IMR-90 (cell line): ENCODE measurements at regions not wholly inside any gene's neighbourhood (a gene's known extent, or its start where the extent isn't known, plus 50 kb on each side); places are given as distances from the start of the nearest gene placed in this dataset.

ENCODE experiments used
- ATAC-seq: fragments of 200-7000 bp; cut with Tn5 transposase; 2 replicates; pipeline ENCODE4 v1.9.1; 2020; ENCODE audit warnings: low read depth, mild to moderate bottlenecking, moderate library complexity
- BruUV-seq: library from RNA; stranded (reverse); fragments of 400-500 nt; replicated peaks from 2 replicates; lab custom pipeline; 2021; lab: Mats Ljungman, UMichigan
- CTCF ChIA-PET: fragments of 300-600 bp; formaldehyde crosslinking; extraction: SDS; loops from one replicate; lab custom pipeline; 2021; ENCODE audit warnings: antibody characterized with exemption; lab: Yijun Ruan, JAX
- POLR2A ChIA-PET: fragments of 300-600 bp; sonication (Branson Sonifier 250); formaldehyde crosslinking; loops from one replicate; lab custom pipeline; 2022; ENCODE audit warnings: antibody characterized with exemption; ENCODE audit not compliant: unreplicated experiment; lab: Charles Lee
- DNase-seq: peaks from one replicate; pipeline ENCODE4 v3.0.0; 2013
- H2AFZ ChIP-seq: replicated peaks from 2 replicates; pipeline ENCODE3; 2013; ENCODE audit warnings: low read length, mild to moderate bottlenecking; ENCODE audit not compliant: poor library complexity
- H2AK5ac ChIP-seq: 2 replicates; pipeline ENCODE4 v1.6.1; 2013; ENCODE audit warnings: low read depth, low read length, inconsistent platforms
- H2AK9ac ChIP-seq: replicated peaks from 2 replicates; pipeline ENCODE3; 2013; ENCODE audit warnings: mild to moderate bottlenecking, low read depth, low read length, moderate library complexity; ENCODE audit not compliant: poor library complexity
- H2BK120ac ChIP-seq: 2 replicates; pipeline ENCODE4 v1.6.1; 2013; ENCODE audit warnings: low read depth, low read length, inconsistent platforms
- H2BK15ac ChIP-seq: 3 replicates; pipeline ENCODE4 v1.6.1; 2013; ENCODE audit warnings: low read depth, low read length, inconsistent platforms
- H2BK20ac ChIP-seq: 2 replicates; pipeline ENCODE4 v1.6.1; 2013; ENCODE audit warnings: low read depth, mild to moderate bottlenecking, inconsistent platforms, low read length, moderate library complexity
- H2BK5ac ChIP-seq: 2 replicates; pipeline ENCODE4 v1.6.1; 2013; ENCODE audit warnings: mild to moderate bottlenecking, low read depth, low read length, inconsistent platforms; ENCODE audit not compliant: poor library complexity, severe bottlenecking
- H3K14ac ChIP-seq: replicated peaks from 2 replicates; pipeline ENCODE4 v1.6.1; 2013; ENCODE audit warnings: low read depth, low read length, inconsistent platforms
- H3K18ac ChIP-seq: 2 replicates; pipeline ENCODE4 v1.6.1; 2013; ENCODE audit warnings: low read depth, low read length, control low read depth
- H3K23ac ChIP-seq: 2 replicates; pipeline ENCODE4 v1.6.1; 2013; ENCODE audit warnings: low read depth, low read length, inconsistent platforms
- H3K27ac ChIP-seq: 2 replicates; pipeline ENCODE4 v1.5.1; 2013; ENCODE audit warnings: mild to moderate bottlenecking, control low read depth, low read length; ENCODE audit not compliant: insufficient read depth
- H3K27me3 ChIP-seq: 2 replicates; pipeline ENCODE4 v1.6.1; 2013; ENCODE audit warnings: low read length; ENCODE audit not compliant: control insufficient read depth, insufficient read depth
- H3K36me3 ChIP-seq: 2 replicates; pipeline ENCODE4 v1.6.1; 2013; ENCODE audit warnings: low read length, mixed read lengths; ENCODE audit not compliant: control insufficient read depth, insufficient read depth
- H3K4ac ChIP-seq: 2 replicates; pipeline ENCODE4 v1.6.1; 2013; ENCODE audit warnings: low read depth, low read length, inconsistent platforms
- H3K4me1 ChIP-seq: 2 replicates; pipeline ENCODE4 v1.6.1; 2013; ENCODE audit warnings: low read length, mixed read lengths; ENCODE audit not compliant: control insufficient read depth, insufficient read depth
- H3K4me2 ChIP-seq: 2 replicates; pipeline ENCODE4 v1.6.1; 2013; ENCODE audit warnings: low read depth, mild to moderate bottlenecking, control low read depth, low read length, moderate library complexity
- H3K4me3 ChIP-seq: 2 replicates; pipeline ENCODE4 v1.5.1; 2013; ENCODE audit warnings: low read depth, mild to moderate bottlenecking, control low read depth, low read length, moderate library complexity; ENCODE audit not compliant: insufficient read depth
- H3K56ac ChIP-seq: 2 replicates; pipeline ENCODE4 v1.6.1; 2013; ENCODE audit warnings: low read length, inconsistent platforms; ENCODE audit not compliant: insufficient read depth; ENCODE audit errors: extremely low read depth
- H3K79me1 ChIP-seq, 2 experiments: 2 replicates each; pipeline ENCODE4 v1.6.1; 2013; ENCODE audit warnings: low read length in 2 of 2, inconsistent platforms in 1 of 2, low read depth in 1 of 2
- H3K9ac ChIP-seq: 2 replicates; pipeline ENCODE4 v1.6.1; 2013; ENCODE audit warnings: low read depth, low read length, control low read depth
- H3K9me1 ChIP-seq: 2 replicates; pipeline ENCODE4 v1.6.1; 2013; ENCODE audit warnings: low read length, inconsistent platforms; ENCODE audit not compliant: insufficient read depth
- H3K9me3 ChIP-seq: 2 replicates; pipeline ENCODE4 v1.6.1; 2013; ENCODE audit warnings: low read length; ENCODE audit not compliant: control insufficient read depth, insufficient read depth
- H4K20me1 ChIP-seq: 2 replicates; pipeline ENCODE4 v1.6.1; 2013; ENCODE audit warnings: low read length, inconsistent platforms; ENCODE audit not compliant: insufficient read depth
- H4K5ac ChIP-seq: 2 replicates; pipeline ENCODE4 v1.6.1; 2013; ENCODE audit warnings: mild to moderate bottlenecking, low read depth, low read length, control low read depth
- H4K8ac ChIP-seq, 2 experiments: 2 replicates each; pipeline ENCODE4 v1.6.1; 2013; ENCODE audit warnings: low read depth in 2 of 2, low read length in 2 of 2, control low read depth in 1 of 2, inconsistent platforms in 1 of 2
- H4K91ac ChIP-seq: 2 replicates; pipeline ENCODE4 v1.6.1; 2013; ENCODE audit warnings: low read depth, low read length, inconsistent platforms; ENCODE audit not compliant: insufficient read depth
- BHLHE40 ChIP-seq: fragments of 150-350 bp; IDR thresholded peaks from 2 replicates; pipeline ENCODE4 v1.6.1; 2016; ENCODE audit warnings: mild to moderate bottlenecking, low read depth, low read length
- CEBPB ChIP-seq: IDR thresholded peaks from 2 replicates; pipeline ENCODE4 v1.6.1; 2012; ENCODE audit warnings: low read depth, low read length, improper control_type of control experiment
- CHD1 ChIP-seq: IDR thresholded peaks from 2 replicates; pipeline ENCODE4 v1.6.1; 2012; ENCODE audit warnings: low read depth, low read length, improper control_type of control experiment
- FOS ChIP-seq: fragments of 150-350 bp; IDR thresholded peaks from 2 replicates; pipeline ENCODE4 v1.6.1; 2016; ENCODE audit warnings: low read depth, low read length
- MAFK ChIP-seq: IDR thresholded peaks from 2 replicates; pipeline ENCODE4 v1.6.1; 2012; ENCODE audit warnings: low read depth, low read length, improper control_type of control experiment
- MAZ ChIP-seq: IDR thresholded peaks from 2 replicates; pipeline ENCODE4 v1.6.1; 2012; ENCODE audit warnings: low read depth, mild to moderate bottlenecking, low read length, improper control_type of control experiment, moderate library complexity, borderline replicate concordance
- MXI1 ChIP-seq: IDR thresholded peaks from 2 replicates; pipeline ENCODE4 v1.6.1; 2012; ENCODE audit warnings: low read depth, mild to moderate bottlenecking, low read length, moderate library complexity, borderline replicate concordance
- NFE2L2 ChIP-seq: fragments of 150-350 bp; IDR thresholded peaks from 2 replicates; pipeline ENCODE4 v1.6.1; 2016; ENCODE audit warnings: low read depth, mild to moderate bottlenecking, low read length
- POLR2A ChIP-seq: IDR thresholded peaks from 2 replicates; pipeline ENCODE4 v1.6.1; 2012; ENCODE audit warnings: mild to moderate bottlenecking, low read depth, low read length
- RAD21 ChIP-seq: IDR thresholded peaks from 2 replicates; pipeline ENCODE4 v1.6.1; 2012; ENCODE audit warnings: low read length, improper control_type of control experiment
- RCOR1 ChIP-seq: IDR thresholded peaks from 2 replicates; pipeline ENCODE4 v1.6.1; 2012; ENCODE audit warnings: mild to moderate bottlenecking, low read length, improper control_type of control experiment; ENCODE audit not compliant: insufficient replicate concordance
- RFX5 ChIP-seq: IDR thresholded peaks from 2 replicates; pipeline ENCODE4 v1.8.0; 2012; ENCODE audit warnings: low read depth, mild to moderate bottlenecking, low read length, moderate library complexity
- SMC3 ChIP-seq: fragments of 150-350 bp; IDR thresholded peaks from 2 replicates; pipeline ENCODE4 v1.6.1; 2016; ENCODE audit warnings: low read depth, mild to moderate bottlenecking, antibody characterized with exemption, low read length, moderate library complexity
- dilution Hi-C: fragments of 300-500 bp; cut with HindIII; formaldehyde crosslinking; loops from one replicate; pipeline ENCODE4 v1.14.3; 2018; ENCODE audit warnings: low sequenced_read_pairs; ENCODE audit not compliant: unreplicated experiment
- in situ Hi-C: fragments of 300-500 bp; cut with MboI; formaldehyde crosslinking; loops from 3 replicates; pipeline ENCODE4 v1.14.3; 2019; ENCODE audit warnings: low sequenced_read_pairs, inconsistent platforms, mixed read lengths
- intact Hi-C: fragments of 100-400 bp; cut with micrococcal nuclease; formaldehyde crosslinking; loops from 2 replicates; pipeline ENCODE4 v1.10.0; 2022
- TF ChIP-seq, protein P1 (sequence below): fragments of 150-350 bp; IDR thresholded peaks from 2 replicates; pipeline ENCODE4 v1.6.1; 2016; ENCODE audit warnings: low read depth, mild to moderate bottlenecking, low read length, moderate library complexity, borderline replicate concordance
- TF ChIP-seq, protein P2 (sequence below): fragments of 150-350 bp; IDR thresholded peaks from 2 replicates; pipeline ENCODE4 v1.6.1; 2017; ENCODE audit warnings: mild to moderate bottlenecking, antibody characterized with exemption, low read length, low read depth
- TF ChIP-seq, protein P3 (sequence below): conservative IDR thresholded peaks from 2 replicates; pipeline ENCODE4 v1.5.1; 2012; ENCODE audit warnings: mild to moderate bottlenecking, low read depth, low read length, improper control_type of control experiment

DNA sequence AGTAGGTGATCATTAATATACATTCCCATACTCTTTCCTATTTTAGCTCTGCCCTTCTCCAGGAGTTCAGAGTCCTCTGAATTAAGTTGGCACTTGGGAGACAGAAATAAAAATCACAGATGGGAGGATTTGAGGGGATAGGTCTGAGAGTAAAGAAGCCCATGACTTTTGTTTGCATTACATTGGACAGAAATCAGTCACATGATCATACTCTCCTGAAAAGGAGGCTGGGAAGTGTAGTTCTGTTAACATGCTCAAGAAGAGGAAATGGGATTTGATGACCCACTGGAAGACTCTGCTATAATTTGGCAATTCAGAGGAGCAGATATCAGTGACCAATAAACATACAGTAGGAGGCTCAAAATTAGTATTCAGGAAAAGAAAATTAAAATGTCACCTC is 674.9 kb upstream of the C16orf82 start:
- Histone ChIP-seq H4K5ac (no peak overlapping the region), H3K56ac (no peak overlapping the region), H3K4me2 (no peak overlapping the region), H3K18ac (no peak overlapping the region), H4K91ac (no peak overlapping the region), H2BK15ac (no peak overlapping the region), H3K4me1 (no peaks in the 10 kb centered on the region), H3K27me3 (no peaks in the 10 kb centered on the region), H3K4ac (no peak overlapping the region), H3K79me1 (no peaks in the 10 kb centered on the region), H3K27ac (no peak overlapping the region), H2BK120ac (no peak overlapping the region), H2AK9ac (no peak overlapping the region), H4K20me1 (no peaks in the 10 kb centered on the region), H2AFZ (no peak overlapping the region), H2BK20ac (no peak overlapping the region), H3K9ac (no peak overlapping the region), H3K9me3 (peaks cover 5% of the 10 kb centered on the region; the same call in 1 of the 2 replicates), H3K4me3 (no peak overlapping the region), H3K9me1 (no peaks in the 10 kb centered on the region), H3K14ac (no peak overlapping the region), H2BK5ac (no peak overlapping the region), H4K8ac (no peak overlapping the region), H3K36me3 (no peaks in the 10 kb centered on the region), H3K23ac (no peak overlapping the region), H2AK5ac (no peak overlapping the region)
- no peak for DNase-seq
- ATAC-seq, result no peak
- in situ Hi-C loops (no loop called here), dilution Hi-C loops (no loop called here), intact Hi-C loops (no loop called here)
- BruUV-seq, result no TSS peak
- CTCF ChIA-PET, result no interaction called here
- no peak for TF ChIP-seq MXI1
- no peak for TF ChIP-seq RFX5
- TF ChIP-seq MAZ, result no peak
- TF ChIP-seq MAFK, result no peak
- TF ChIP-seq RAD21, result no peak
- TF ChIP-seq CEBPB, result no peak
- no peak for TF ChIP-seq FOS
- TF ChIP-seq BHLHE40, result no peak
- TF ChIP-seq POLR2A, result no peak
- TF ChIP-seq CHD1, result no peak
- TF ChIP-seq, protein P1, sequence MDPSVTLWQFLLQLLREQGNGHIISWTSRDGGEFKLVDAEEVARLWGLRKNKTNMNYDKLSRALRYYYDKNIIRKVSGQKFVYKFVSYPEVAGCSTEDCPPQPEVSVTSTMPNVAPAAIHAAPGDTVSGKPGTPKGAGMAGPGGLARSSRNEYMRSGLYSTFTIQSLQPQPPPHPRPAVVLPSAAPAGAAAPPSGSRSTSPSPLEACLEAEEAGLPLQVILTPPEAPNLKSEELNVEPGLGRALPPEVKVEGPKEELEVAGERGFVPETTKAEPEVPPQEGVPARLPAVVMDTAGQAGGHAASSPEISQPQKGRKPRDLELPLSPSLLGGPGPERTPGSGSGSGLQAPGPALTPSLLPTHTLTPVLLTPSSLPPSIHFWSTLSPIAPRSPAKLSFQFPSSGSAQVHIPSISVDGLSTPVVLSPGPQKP, result no peak
- no peak for TF ChIP-seq RCOR1
- TF ChIP-seq NFE2L2, result no peak
- TF ChIP-seq, protein P2, sequence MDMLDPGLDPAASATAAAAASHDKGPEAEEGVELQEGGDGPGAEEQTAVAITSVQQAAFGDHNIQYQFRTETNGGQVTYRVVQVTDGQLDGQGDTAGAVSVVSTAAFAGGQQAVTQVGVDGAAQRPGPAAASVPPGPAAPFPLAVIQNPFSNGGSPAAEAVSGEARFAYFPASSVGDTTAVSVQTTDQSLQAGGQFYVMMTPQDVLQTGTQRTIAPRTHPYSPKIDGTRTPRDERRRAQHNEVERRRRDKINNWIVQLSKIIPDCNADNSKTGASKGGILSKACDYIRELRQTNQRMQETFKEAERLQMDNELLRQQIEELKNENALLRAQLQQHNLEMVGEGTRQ, result no peak
- TF ChIP-seq, protein P3, sequence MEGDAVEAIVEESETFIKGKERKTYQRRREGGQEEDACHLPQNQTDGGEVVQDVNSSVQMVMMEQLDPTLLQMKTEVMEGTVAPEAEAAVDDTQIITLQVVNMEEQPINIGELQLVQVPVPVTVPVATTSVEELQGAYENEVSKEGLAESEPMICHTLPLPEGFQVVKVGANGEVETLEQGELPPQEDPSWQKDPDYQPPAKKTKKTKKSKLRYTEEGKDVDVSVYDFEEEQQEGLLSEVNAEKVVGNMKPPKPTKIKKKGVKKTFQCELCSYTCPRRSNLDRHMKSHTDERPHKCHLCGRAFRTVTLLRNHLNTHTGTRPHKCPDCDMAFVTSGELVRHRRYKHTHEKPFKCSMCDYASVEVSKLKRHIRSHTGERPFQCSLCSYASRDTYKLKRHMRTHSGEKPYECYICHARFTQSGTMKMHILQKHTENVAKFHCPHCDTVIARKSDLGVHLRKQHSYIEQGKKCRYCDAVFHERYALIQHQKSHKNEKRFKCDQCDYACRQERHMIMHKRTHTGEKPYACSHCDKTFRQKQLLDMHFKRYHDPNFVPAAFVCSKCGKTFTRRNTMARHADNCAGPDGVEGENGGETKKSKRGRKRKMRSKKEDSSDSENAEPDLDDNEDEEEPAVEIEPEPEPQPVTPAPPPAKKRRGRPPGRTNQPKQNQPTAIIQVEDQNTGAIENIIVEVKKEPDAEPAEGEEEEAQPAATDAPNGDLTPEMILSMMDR, result no peak
- no peak for TF ChIP-seq SMC3
- POLR2A ChIA-PET, result no interaction called here
